ENCODE measurements at regions not wholly inside any gene's neighbourhood (a gene's known extent, or its start where the extent isn't known, plus 50 kb on each side); places are given as distances from the start of the nearest gene placed in this dataset.

DNA sequence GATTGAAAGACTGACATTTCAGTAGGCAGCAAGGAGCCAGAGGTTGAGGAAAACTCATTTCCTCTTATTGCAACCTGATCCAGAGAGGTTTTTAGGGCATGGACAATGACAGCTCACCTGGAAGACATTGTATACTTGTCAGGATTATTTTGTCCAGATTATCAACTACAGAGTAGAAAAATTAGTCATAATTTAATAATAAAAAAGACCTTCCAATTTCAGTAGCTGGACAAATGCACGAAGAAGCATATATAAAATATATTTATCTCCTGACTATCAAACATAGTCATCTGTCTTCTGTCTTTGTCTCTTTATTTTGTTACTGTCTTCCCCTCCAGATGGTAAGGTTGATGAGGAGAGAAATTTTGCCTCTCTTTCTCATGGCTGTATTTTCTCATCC lies 330.6 kb upstream of the RAG2 start:
- no peak for DNase-seq
- Histone ChIP-seq H3K27me3 (ENCODE audit: control insufficient read depth, insufficient read depth, low read length) (no peaks in the 10 kb centered on the region), H3K4me3 (ENCODE audit: insufficient read depth, low read depth, low read length) (no peak overlapping the region), H3K36me3 (replicated peaks; ENCODE audit: control insufficient read depth, insufficient read depth, low read length) (no peaks in the 10 kb centered on the region)

DNA sequence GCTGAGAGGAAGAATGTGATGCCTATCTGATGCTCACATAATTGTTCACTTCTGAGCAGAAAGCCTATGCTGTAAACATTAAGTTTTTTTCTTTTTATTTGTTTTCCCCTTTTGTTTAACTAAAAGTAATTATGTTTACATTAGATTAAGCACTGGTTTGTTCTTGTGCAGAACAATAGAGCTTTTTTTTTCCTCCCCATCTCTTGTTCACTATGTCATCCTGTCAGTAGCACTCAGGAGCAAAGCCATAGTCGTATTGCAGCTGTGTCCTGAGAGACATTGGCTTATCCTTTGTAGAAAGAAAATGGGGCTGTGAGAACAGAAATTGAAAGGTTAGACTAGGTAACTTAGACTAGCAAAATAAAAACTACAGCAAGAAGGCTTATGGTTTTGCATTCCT lies 301.8 kb upstream of the RAG2 start:
- Histone ChIP-seq H3K27me3 (ENCODE audit: control insufficient read depth, insufficient read depth, low read length) (no peaks in the 10 kb centered on the region), H3K36me3 (replicated peaks; ENCODE audit: control insufficient read depth, insufficient read depth, low read length) (no peaks in the 10 kb centered on the region), H3K4me3 (ENCODE audit: insufficient read depth, low read depth, low read length) (no peak overlapping the region)
- no peak for DNase-seq

DNA sequence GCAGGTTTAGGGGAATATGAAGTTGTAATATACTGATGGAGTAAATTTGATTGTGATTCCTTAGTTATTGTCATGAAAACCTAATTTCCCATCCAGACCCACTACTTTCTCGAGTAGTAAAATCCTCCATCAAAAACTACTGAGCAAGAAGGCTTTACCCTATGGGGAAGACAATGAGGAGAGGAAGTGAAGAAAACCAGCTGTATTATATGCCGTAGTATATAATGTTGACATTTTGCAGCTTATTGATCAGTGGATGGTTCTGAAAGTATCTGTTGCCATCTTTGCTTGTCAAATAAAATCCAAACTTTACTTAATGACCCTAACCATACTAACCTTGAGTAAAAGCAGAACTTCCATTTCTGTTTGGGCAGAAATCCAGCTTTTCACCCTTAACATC lies 292.8 kb upstream of the RAG2 start:
- DNase-seq: no peak
- Histone ChIP-seq H3K27me3 (ENCODE audit: control insufficient read depth, insufficient read depth, low read length) (no peaks in the 10 kb centered on the region), H3K36me3 (replicated peaks; ENCODE audit: control insufficient read depth, insufficient read depth, low read length) (no peaks in the 10 kb centered on the region), H3K4me3 (ENCODE audit: insufficient read depth, low read depth, low read length) (no peak overlapping the region)

DNA sequence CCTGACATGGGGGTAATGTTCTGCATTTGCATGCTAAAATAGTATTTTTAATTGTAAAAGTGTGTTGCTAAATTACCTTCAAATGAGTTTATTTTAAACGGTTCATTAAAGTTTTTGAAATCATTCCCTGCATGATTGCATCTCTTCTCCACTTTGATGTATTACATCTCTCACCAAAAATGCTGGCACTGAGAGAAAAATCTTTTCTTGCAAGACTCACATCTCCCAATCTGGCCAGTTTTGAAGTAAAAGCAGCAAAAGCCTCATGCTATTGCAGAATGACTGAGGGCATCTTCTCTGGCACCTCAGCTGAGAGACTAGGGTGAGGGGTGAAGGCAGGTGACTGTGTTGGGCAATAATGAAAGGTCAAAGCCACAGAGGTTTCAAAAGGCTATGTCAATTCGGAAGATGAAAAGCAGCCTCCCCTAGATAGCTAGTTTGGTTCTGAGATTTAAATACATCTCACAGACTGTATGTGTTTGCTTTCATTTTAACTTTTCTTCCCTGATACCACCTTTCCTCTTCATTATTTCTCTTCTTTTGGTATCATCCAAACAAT lies 292.2 kb upstream of the RAG2 start:
- Histone ChIP-seq H3K27me3 (ENCODE audit: control insufficient read depth, insufficient read depth, low read length) (no peaks in the 10 kb centered on the region), H3K36me3 (replicated peaks; ENCODE audit: control insufficient read depth, insufficient read depth, low read length) (no peaks in the 10 kb centered on the region), H3K4me3 (ENCODE audit: insufficient read depth, low read depth, low read length) (no peak overlapping the region)
- no peak for DNase-seq

DNA sequence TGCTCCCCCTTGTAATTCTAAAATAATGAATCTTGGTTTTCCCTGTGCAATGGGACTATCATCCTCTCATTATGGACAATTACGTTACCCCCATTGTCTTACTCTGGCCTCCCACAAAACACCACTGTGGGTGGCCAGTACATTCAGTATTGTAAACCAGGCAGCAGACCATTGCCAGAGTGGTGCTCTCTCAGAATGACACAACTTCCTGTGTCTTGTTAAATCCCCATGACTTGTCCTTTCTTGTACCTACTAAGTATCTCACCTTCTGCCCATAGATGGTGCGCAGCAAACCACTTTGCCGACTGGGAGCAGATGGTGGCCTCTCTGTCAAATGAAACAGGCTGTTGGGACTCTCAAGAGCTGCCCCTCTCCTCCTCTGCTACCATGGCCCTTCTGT lies 287.1 kb upstream of the RAG2 start:
- H3K36me3 ChIP-seq (replicated peaks; ENCODE audit: control insufficient read depth, insufficient read depth, low read length): no peaks in the 10 kb centered on the region
- H3K27me3 ChIP-seq (ENCODE audit: control insufficient read depth, insufficient read depth, low read length): no peaks in the 10 kb centered on the region
- H3K4me3 ChIP-seq (ENCODE audit: insufficient read depth, low read depth, low read length): no peak overlapping the region
- no peak for DNase-seq

DNA sequence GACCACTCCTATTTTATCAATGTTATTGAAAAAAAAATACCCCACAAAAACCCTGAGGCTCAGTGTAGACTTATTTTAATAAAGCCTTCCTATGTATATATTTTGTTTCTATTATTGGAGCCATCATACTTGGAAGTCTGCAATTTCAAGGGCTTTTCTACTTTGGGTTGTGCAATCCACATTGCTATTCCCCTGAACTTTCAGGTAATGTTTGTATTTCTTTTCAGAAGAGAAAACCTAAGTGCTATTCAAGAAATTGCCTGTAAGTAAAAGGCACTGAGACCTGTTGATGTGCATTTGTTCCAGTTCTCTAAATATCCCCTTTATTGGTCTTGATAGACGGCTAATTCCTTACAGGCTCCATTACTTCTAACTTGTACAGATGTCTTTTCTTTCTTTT lies 280.7 kb upstream of the RAG2 start:
- no peak overlapping the region for H3K4me3 ChIP-seq (ENCODE audit: insufficient read depth, low read depth, low read length)
- no peaks in the 10 kb centered on the region for H3K27me3 ChIP-seq (ENCODE audit: control insufficient read depth, insufficient read depth, low read length)
- H3K36me3 ChIP-seq (replicated peaks; ENCODE audit: control insufficient read depth, insufficient read depth, low read length): no peaks in the 10 kb centered on the region
- no peak for DNase-seq

DNA sequence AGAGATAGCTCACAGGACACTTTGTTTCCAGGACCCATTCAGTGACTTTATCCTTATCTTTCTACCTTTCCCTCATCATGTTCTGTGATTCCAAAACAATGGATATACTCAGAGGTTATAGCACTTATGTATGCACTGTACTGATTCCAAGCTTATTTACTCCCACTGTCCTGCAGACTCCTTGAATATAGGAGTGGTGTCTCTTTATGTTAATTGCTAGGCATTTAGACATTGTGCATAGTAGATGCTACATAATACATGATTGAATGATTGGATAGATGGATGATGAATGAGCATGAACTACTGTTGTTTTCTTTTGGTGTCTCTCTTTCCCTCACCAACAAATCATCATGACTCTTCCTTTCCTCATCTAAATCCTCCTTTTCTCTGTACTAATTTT lies 279.1 kb upstream of the RAG2 start:
- Histone ChIP-seq H3K4me3 (ENCODE audit: insufficient read depth, low read depth, low read length) (no peak overlapping the region), H3K27me3 (ENCODE audit: control insufficient read depth, insufficient read depth, low read length) (no peaks in the 10 kb centered on the region), H3K36me3 (replicated peaks; ENCODE audit: control insufficient read depth, insufficient read depth, low read length) (no peaks in the 10 kb centered on the region)
- DNase-seq: no peak

DNA sequence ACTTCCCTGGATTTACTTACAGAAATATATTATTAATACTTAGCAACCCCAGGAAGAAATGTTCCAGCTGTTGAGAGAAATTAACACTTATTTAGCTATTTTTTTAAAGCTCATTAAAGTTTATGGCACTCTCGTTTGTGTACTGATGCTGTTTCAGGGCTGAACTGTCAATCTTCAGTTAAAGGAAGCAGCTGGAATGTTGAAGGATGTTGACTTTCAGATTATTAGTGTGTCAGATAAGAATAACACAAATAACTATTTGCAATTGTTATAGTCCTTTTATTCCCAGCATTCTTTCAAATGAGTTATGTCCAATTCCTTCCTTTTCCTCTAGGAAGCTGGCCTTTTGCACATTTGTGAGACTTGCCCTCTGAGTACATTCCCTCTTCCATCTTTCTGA lies 278.2 kb upstream of the RAG2 start:
- no peak for DNase-seq
- no peaks in the 10 kb centered on the region for H3K36me3 ChIP-seq (replicated peaks; ENCODE audit: control insufficient read depth, insufficient read depth, low read length)
- no peak overlapping the region for H3K4me3 ChIP-seq (ENCODE audit: insufficient read depth, low read depth, low read length)
- H3K27me3 ChIP-seq (ENCODE audit: control insufficient read depth, insufficient read depth, low read length): no peaks in the 10 kb centered on the region

DNA sequence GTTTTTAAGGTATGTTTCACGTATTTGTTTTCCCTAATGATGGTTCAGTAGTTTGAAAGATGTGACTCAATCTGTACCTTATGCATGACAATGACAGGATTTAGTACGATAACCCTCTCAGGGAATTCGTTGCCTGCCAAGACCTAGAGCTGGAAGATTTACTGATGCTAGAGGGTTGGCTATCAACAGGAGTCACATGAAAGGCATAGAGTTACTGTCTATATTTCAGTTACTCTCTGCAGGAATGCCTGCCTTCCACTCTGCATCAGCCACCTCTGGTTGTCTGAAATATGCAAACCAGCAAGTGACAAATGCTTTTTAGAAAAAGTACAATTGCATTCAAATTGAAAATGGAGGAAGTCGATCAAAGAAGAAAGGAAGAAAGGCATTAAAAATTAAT lies 276.3 kb upstream of the RAG2 start:
- peak; percentile 7 for DNase-seq
- H3K27me3 ChIP-seq (ENCODE audit: control insufficient read depth, insufficient read depth, low read length): no peaks in the 10 kb centered on the region
- H3K36me3 ChIP-seq (replicated peaks; ENCODE audit: control insufficient read depth, insufficient read depth, low read length): no peaks in the 10 kb centered on the region
- H3K4me3 ChIP-seq (ENCODE audit: insufficient read depth, low read depth, low read length): no peak overlapping the region

DNA sequence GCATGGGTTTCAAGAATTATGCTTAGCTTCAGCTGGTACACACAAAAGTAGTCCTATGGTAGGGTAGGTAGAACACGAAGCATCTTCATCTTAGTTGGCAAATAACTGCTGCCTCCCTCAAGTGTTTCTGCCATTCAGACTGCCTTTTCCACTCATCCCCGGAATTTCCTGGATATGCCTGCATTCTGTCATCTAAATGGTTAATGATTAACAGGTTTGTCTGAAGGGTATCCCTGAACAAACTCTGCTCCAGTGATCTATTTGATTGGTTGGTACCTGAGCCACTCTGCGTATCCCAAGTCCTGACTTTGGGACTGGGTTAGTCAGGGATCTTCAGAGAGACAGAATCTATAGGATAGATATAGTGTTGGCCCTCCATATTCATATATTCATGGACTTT lies 272.3 kb upstream of the RAG2 start:
- DNase-seq: no peak
- Histone ChIP-seq H3K27me3 (ENCODE audit: control insufficient read depth, insufficient read depth, low read length) (no peaks in the 10 kb centered on the region), H3K4me3 (ENCODE audit: insufficient read depth, low read depth, low read length) (no peak overlapping the region), H3K36me3 (replicated peaks; ENCODE audit: control insufficient read depth, insufficient read depth, low read length) (no peaks in the 10 kb centered on the region)

DNA sequence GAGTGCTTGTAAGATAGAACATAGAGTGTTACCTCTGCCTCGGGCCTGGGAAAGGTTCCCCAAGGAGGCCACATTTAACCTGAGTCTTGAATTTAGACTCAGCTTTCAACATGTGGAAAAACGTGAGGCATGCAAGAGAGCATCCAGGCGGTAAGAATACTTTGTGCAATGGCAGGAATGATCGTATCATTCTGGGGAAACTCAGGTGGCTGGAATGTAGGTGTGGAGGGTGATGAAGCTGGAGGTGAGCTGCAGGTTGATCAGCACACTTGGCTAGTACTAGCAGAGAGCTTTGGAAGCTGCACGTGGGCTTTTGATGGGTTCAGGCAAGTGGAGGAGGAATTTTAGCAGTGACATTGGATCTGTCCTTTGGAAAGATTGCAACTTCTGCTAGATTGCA lies 270.3 kb upstream of the RAG2 start:
- Histone ChIP-seq H3K36me3 (replicated peaks; ENCODE audit: control insufficient read depth, insufficient read depth, low read length) (no peaks in the 10 kb centered on the region), H3K4me3 (ENCODE audit: insufficient read depth, low read depth, low read length) (no peak overlapping the region), H3K27me3 (ENCODE audit: control insufficient read depth, insufficient read depth, low read length) (no peaks in the 10 kb centered on the region)
- DNase-seq: no peak

DNA sequence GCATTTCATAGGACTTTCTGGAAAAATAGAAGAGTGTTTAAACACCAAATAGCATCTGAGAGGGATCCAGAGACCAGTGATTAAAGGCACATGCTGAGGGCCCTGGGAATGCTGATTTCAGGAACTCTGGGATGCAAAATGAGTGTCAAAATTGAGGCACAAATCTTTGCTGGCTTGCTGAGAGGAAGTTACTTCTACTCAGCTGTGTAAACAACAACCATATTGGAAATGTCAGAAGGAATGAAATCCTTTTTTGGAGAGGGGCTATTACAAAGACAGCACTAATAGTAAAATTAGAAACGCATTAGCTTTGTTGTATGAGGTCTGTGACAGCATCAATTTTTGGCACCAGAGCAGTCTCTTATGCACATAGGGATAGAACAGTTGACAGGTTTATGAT lies 267.8 kb upstream of the RAG2 start:
- DNase-seq: no peak
- H3K36me3 ChIP-seq (replicated peaks; ENCODE audit: control insufficient read depth, insufficient read depth, low read length): no peaks in the 10 kb centered on the region
- H3K4me3 ChIP-seq (ENCODE audit: insufficient read depth, low read depth, low read length): no peak overlapping the region
- H3K27me3 ChIP-seq (ENCODE audit: control insufficient read depth, insufficient read depth, low read length): no peaks in the 10 kb centered on the region

DNA sequence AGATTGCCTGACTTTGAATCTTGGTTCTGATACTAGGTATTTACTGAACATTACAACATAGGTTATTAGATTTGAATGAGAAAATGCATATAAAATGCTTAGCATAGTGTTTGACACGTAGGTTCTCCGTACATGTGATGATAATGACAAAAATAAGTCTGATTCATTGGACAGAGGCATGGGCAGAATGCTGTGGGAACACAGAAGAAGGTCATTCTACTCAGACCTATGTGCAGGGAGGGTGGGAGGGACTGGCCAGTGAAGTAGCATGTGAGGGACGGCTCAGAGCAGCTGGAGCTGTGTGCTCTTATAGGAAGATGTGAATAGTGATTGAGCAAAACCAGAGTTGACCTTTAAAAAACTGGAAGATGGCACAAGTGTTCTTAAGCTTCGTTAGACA lies 256.8 kb upstream of the RAG2 start:
- Histone ChIP-seq H3K4me3 (ENCODE audit: insufficient read depth, low read depth, low read length) (no peak overlapping the region), H3K27me3 (ENCODE audit: control insufficient read depth, insufficient read depth, low read length) (no peaks in the 10 kb centered on the region), H3K36me3 (replicated peaks; ENCODE audit: control insufficient read depth, insufficient read depth, low read length) (no peaks in the 10 kb centered on the region)
- DNase-seq: no peak

DNA sequence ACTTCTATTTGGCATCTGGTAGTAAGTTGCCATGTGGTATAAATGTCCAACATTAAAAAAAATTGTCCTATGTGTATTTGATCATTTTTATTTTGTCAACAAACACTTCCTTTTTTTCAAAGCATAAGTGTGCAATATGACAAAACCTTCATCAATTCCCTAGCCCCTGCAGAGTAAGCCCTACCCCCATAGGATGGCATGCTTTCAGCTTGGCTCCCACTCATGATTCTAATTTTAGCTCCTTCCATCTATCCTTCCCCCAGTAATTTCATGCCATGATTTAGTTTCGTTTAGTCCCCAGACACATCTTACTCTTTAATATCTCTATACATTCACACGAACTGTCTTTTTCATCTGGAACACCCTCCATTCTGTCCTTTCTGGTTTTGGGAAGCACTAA lies 250.6 kb upstream of the RAG2 start:
- Histone ChIP-seq H3K4me3 (ENCODE audit: insufficient read depth, low read depth, low read length) (no peak overlapping the region), H3K27me3 (ENCODE audit: control insufficient read depth, insufficient read depth, low read length) (no peaks in the 10 kb centered on the region), H3K36me3 (replicated peaks; ENCODE audit: control insufficient read depth, insufficient read depth, low read length) (no peaks in the 10 kb centered on the region)
- no peak for DNase-seq

DNA sequence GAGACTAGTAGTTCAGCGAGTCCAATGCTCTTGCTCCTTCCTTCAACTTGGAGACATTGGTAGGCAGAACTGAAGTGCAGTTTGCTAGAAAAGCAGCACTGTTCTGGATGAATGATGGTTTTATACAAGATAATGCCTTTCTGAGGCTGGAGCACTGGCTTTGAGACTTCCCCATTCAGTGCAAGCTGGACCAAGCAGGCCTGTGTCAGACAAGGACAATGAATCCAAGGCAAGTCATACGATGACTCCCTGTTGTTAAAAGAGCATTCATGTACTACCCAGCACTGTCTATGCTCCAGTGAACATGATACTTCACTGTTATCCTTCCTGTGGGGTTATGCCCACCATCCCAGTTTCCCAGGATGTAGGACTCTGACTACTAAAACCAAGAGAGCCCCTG lies 242.3 kb upstream of the RAG2 start:
- no peaks in the 10 kb centered on the region for H3K36me3 ChIP-seq (replicated peaks; ENCODE audit: control insufficient read depth, insufficient read depth, low read length)
- H3K27me3 ChIP-seq (ENCODE audit: control insufficient read depth, insufficient read depth, low read length): no peaks in the 10 kb centered on the region
- H3K4me3 ChIP-seq (ENCODE audit: insufficient read depth, low read depth, low read length): no peak overlapping the region
- no peak for DNase-seq

DNA sequence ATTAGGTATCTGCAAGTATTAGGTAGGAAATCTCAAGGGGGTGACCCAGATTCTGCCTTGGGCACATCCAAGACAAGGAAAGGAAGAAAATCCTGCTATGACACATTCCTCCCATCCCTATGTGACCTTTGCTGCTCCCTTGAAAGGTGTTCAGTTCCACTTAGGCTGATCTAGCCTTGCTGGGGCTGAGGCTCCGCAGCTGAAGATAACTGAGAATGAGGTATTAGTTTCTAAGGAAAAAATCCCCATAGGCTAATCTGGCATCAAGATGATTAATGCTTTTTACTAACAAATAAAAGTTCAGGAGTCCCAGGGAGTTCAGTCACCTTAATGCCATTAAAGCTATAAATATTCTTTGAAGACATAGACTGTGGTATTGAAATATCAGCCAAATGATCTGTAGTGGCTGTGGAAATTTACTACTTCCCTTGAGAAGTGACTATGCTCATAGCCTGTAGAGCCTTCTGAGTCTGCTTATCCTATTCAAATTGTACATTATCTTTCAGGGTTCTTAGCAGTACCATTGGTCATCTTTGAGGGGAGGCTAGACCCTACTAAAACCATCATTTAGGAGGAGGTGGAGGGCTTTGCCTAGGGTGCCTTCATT lies 239.9 kb upstream of the RAG2 start:
- H3K36me3 ChIP-seq (replicated peaks; ENCODE audit: control insufficient read depth, insufficient read depth, low read length): no peaks in the 10 kb centered on the region
- H3K4me3 ChIP-seq (ENCODE audit: insufficient read depth, low read depth, low read length): no peak overlapping the region

More for the DNA sequence above, 239.9 kb upstream of the RAG2 start:
- no peaks in the 10 kb centered on the region for H3K27me3 ChIP-seq (ENCODE audit: control insufficient read depth, insufficient read depth, low read length)
- DNase-seq: no peak

All from H7 (cell line).